H9 (cell line): ENCODE measurements at regions not wholly inside any gene's neighbourhood (a gene's known extent, or its start where the extent isn't known, plus 50 kb on each side); places are given as distances from the start of the nearest gene placed in this dataset.

Experiments used
- DNase-seq: peaks from one replicate; pipeline ENCODE4 v3.0.0-alpha.2; 2017
- H2AFZ ChIP-seq: one replicate; pipeline ENCODE4 v1.6.1; 2013; ENCODE audit warnings: mild to moderate bottlenecking, low read length, control low read depth, moderate library complexity
- H2AK5ac ChIP-seq: 2 replicates; pipeline ENCODE4 v1.6.1; 2013; ENCODE audit warnings: low read length, control low read depth, mixed read lengths; ENCODE audit not compliant: insufficient read length
- H2BK120ac ChIP-seq: one replicate; pipeline ENCODE4 v1.6.1; 2013; ENCODE audit warnings: low read depth, mild to moderate bottlenecking, low read length, control low read depth, inconsistent platforms; ENCODE audit not compliant: poor library complexity, severe bottlenecking
- H2BK12ac ChIP-seq: 2 replicates; pipeline ENCODE4 v1.6.1; 2013; ENCODE audit warnings: low read length, control low read depth, mixed read lengths, low read depth; ENCODE audit not compliant: insufficient read length
- H2BK15ac ChIP-seq: 2 replicates; pipeline ENCODE4 v1.6.1; 2013; ENCODE audit warnings: low read depth, low read length, control low read depth
- H2BK20ac ChIP-seq: one replicate; pipeline ENCODE4 v1.6.1; 2013; ENCODE audit warnings: low read depth, mild to moderate bottlenecking, low read length, control low read depth, inconsistent platforms; ENCODE audit not compliant: poor library complexity, severe bottlenecking
- H2BK5ac ChIP-seq: 2 replicates; pipeline ENCODE4 v1.6.1; 2013; ENCODE audit warnings: low read length, control low read depth, mixed read lengths; ENCODE audit not compliant: insufficient read length
- H3K14ac ChIP-seq: 2 replicates; pipeline ENCODE4 v1.6.1; 2013; ENCODE audit warnings: low read length, control low read depth; ENCODE audit not compliant: insufficient read depth
- H3K18ac ChIP-seq: 2 replicates; pipeline ENCODE4 v1.6.1; 2013; ENCODE audit warnings: low read depth, mild to moderate bottlenecking, mixed read lengths, low read length, control low read depth; ENCODE audit not compliant: insufficient read length
- H3K23ac ChIP-seq: 2 replicates; pipeline ENCODE4 v1.6.1; 2013; ENCODE audit warnings: low read length, control low read depth, mixed read lengths, low read depth; ENCODE audit not compliant: insufficient read length
- H3K23me2 ChIP-seq: 2 replicates; pipeline ENCODE4 v1.6.1; 2013; ENCODE audit warnings: low read depth, mild to moderate bottlenecking, mixed read lengths, low read length, control low read depth; ENCODE audit not compliant: insufficient read length, poor library complexity, severe bottlenecking
- H3K27ac ChIP-seq: 2 replicates; pipeline ENCODE4 v1.5.1; 2013; ENCODE audit warnings: low read length, control low read depth, mixed read lengths, low read depth; ENCODE audit not compliant: insufficient read length
- H3K27me3 ChIP-seq: 2 replicates; pipeline ENCODE4 v1.6.1; 2013; ENCODE audit warnings: low read length, control low read depth, inconsistent platforms; ENCODE audit not compliant: insufficient read depth
- H3K4ac ChIP-seq: 2 replicates; pipeline ENCODE4 v1.6.1; 2013; ENCODE audit warnings: low read depth, mild to moderate bottlenecking, control low read depth, inconsistent platforms, low read length, moderate library complexity
- H3K4me1 ChIP-seq: 2 replicates; pipeline ENCODE4 v1.6.1; 2013; ENCODE audit warnings: low read length, control low read depth, inconsistent platforms; ENCODE audit not compliant: insufficient read depth
- H3K4me2 ChIP-seq: 2 replicates; pipeline ENCODE4 v1.6.1; 2013; ENCODE audit warnings: low read length, control low read depth, mixed read lengths; ENCODE audit not compliant: insufficient read length, insufficient read depth
- H3K56ac ChIP-seq: 2 replicates; pipeline ENCODE4 v1.6.1; 2013; ENCODE audit warnings: low read depth, mild to moderate bottlenecking, mixed read lengths, low read length, control low read depth; ENCODE audit not compliant: insufficient read length
- H3K79me1 ChIP-seq: 2 replicates; pipeline ENCODE4 v1.6.1; 2013; ENCODE audit warnings: low read depth, mild to moderate bottlenecking, moderate library complexity, low read length, control low read depth, inconsistent platforms; ENCODE audit not compliant: insufficient read depth, poor library complexity, severe bottlenecking
- H3K79me2 ChIP-seq: 2 replicates; pipeline ENCODE4 v1.6.1; 2013; ENCODE audit warnings: low read length, control low read depth, inconsistent platforms; ENCODE audit not compliant: insufficient read depth
- H3K9ac ChIP-seq: 2 replicates; pipeline ENCODE4 v1.6.1; 2013; ENCODE audit warnings: low read length, control low read depth, mixed read lengths; ENCODE audit not compliant: insufficient read length; ENCODE audit errors: extremely low read depth
- H3K9me3 ChIP-seq: one replicate; pipeline ENCODE4 v1.6.1; 2013; ENCODE audit warnings: low read depth, low read length, inconsistent platforms; ENCODE audit not compliant: control insufficient read depth
- H3T11ph ChIP-seq: one replicate; pipeline ENCODE4 v1.6.1; 2013; ENCODE audit warnings: mild to moderate bottlenecking, low read length, control low read depth, inconsistent platforms
- H4K20me1 ChIP-seq: one replicate; pipeline ENCODE4 v1.6.1; 2013; ENCODE audit not compliant: control insufficient read depth, insufficient read length, insufficient read depth
- H4K5ac ChIP-seq: 2 replicates; pipeline ENCODE4 v1.6.1; 2013; ENCODE audit warnings: low read depth, mild to moderate bottlenecking, mixed read lengths, low read length, control low read depth; ENCODE audit not compliant: insufficient read length
- H4K8ac ChIP-seq: replicated peaks from 2 replicates; pipeline ENCODE4 v1.6.1; 2013; ENCODE audit warnings: low read length, control low read depth, mixed read lengths, low read depth; ENCODE audit not compliant: insufficient read length
- H4K91ac ChIP-seq: 2 replicates; pipeline ENCODE4 v1.6.1; 2013; ENCODE audit warnings: low read depth, mild to moderate bottlenecking, moderate library complexity, mixed read lengths, low read length, control low read depth; ENCODE audit not compliant: insufficient read length
- H3K27ac Mint-ChIP-seq, 3 experiments: 2 replicates in 2 of 3; 3 replicates in 1 of 3; pipeline ENCODE4 v1.8.0; 2020 to 2021; ENCODE audit warnings: mixed read lengths in 3 of 3, mild to moderate bottlenecking in 1 of 3, moderate library complexity in 1 of 3
- H3K27me3 Mint-ChIP-seq: 2 replicates; pipeline ENCODE4 v1.8.0; 2021; ENCODE audit warnings: low read depth, mild to moderate bottlenecking, moderate library complexity, mixed read lengths
- H3K36me3 Mint-ChIP-seq, 3 experiments: 2 replicates in 2 of 3; 3 replicates in 1 of 3; pipeline ENCODE4 v1.8.0; 2020 to 2021; ENCODE audit warnings: low read depth in 3 of 3, mixed read lengths in 3 of 3; ENCODE audit not compliant: insufficient read depth in 1 of 3
- H3K4me1 Mint-ChIP-seq, 2 experiments: 2 replicates each; pipeline ENCODE4 v1.8.0; 2020; ENCODE audit warnings: mixed read lengths in 2 of 2
- H3K4me3 Mint-ChIP-seq, 2 experiments: 2 replicates in 1 of 2; 3 replicates in 1 of 2; pipeline ENCODE4 v1.8.0; 2020 to 2021; ENCODE audit warnings: mild to moderate bottlenecking in 2 of 2, mixed read lengths in 2 of 2, moderate library complexity in 1 of 2
- H3K9me3 Mint-ChIP-seq, 2 experiments: 2 replicates in 1 of 2; 3 replicates in 1 of 2; pipeline ENCODE4 v1.8.0; 2020; ENCODE audit warnings: mild to moderate bottlenecking in 2 of 2, mixed read lengths in 2 of 2, moderate library complexity in 1 of 2
- TF ChIP-seq, protein P1 (sequence below): fragments of 200-600 bp; sonication (generic); conservative IDR thresholded peaks from 3 replicates; pipeline ENCODE4 v1.8.0; 2021; ENCODE audit warnings: antibody characterized with exemption, mild to moderate bottlenecking

DNA sequence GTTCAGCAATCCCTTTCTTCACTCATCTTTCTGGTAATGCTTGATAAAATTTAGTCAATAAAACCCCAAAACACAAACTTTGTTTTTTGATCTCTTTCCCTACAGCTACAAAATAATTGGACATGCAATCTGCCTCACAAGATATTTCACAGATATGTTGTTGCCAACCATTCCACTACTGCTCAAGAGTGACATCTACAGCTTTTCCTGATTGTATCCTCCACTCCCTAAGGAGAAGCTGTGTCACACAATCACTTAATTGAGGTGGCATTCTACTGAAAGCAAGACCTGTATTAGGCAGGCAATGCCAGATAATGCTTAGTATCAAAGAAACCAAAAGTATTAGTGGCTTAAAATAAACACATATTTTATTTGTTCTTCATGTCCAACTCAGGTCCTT lies 1646.2 kb upstream of the SPRY2 start:
- TF ChIP-seq, protein P1, sequence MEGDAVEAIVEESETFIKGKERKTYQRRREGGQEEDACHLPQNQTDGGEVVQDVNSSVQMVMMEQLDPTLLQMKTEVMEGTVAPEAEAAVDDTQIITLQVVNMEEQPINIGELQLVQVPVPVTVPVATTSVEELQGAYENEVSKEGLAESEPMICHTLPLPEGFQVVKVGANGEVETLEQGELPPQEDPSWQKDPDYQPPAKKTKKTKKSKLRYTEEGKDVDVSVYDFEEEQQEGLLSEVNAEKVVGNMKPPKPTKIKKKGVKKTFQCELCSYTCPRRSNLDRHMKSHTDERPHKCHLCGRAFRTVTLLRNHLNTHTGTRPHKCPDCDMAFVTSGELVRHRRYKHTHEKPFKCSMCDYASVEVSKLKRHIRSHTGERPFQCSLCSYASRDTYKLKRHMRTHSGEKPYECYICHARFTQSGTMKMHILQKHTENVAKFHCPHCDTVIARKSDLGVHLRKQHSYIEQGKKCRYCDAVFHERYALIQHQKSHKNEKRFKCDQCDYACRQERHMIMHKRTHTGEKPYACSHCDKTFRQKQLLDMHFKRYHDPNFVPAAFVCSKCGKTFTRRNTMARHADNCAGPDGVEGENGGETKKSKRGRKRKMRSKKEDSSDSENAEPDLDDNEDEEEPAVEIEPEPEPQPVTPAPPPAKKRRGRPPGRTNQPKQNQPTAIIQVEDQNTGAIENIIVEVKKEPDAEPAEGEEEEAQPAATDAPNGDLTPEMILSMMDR, result peak; percentile 51
- DNase-seq, result no peak

More for the DNA sequence above, 1646.2 kb upstream of the SPRY2 start:
- H3K56ac ChIP-seq, result no peak overlapping the region
- H4K5ac ChIP-seq, result no peak overlapping the region
- no peak overlapping the region; a peak in 1 of 5 replicates for H3K4me3 Mint-ChIP-seq
- H3K23me2 ChIP-seq, result no peaks in the 10 kb centered on the region
- H3K23ac ChIP-seq, result no peak overlapping the region
- H2AFZ ChIP-seq, result no peak overlapping the region
- H2AK5ac ChIP-seq, result no peak overlapping the region
- H3K9me3 Mint-ChIP-seq, result peaks cover 3 to 4% of the 10 kb centered on the region in 2 experiments; a peak in 2 of 5 replicates
- no peaks in the 10 kb centered on the region for H3K9me3 ChIP-seq
- no peak overlapping the region for H3K4ac ChIP-seq
- H3K18ac ChIP-seq, result no peak overlapping the region
- H4K8ac ChIP-seq, result no peak overlapping the region
- no peak overlapping the region for H3K9ac ChIP-seq
- H3K27me3 Mint-ChIP-seq, result peaks cover 21% of the 10 kb centered on the region
- no peak overlapping the region for H2BK12ac ChIP-seq
- no peaks in the 10 kb centered on the region for H3K79me2 ChIP-seq
- no peak overlapping the region for H3K27ac ChIP-seq
- H3K36me3 Mint-ChIP-seq, result peaks cover 0 to 2% (median 0%) of the 10 kb centered on the region in 3 experiments; a peak in 3 of 7 replicates
- peak overlapping the region in 1 of 3 experiments; percentile 21; a peak in 2 of 7 replicates for H3K27ac Mint-ChIP-seq
- no peak overlapping the region for H4K91ac ChIP-seq
- H3K4me1 Mint-ChIP-seq, result peaks cover 53 to 60% of the 10 kb centered on the region in 2 experiments
- no peak overlapping the region for H2BK20ac ChIP-seq
- no peak overlapping the region for H3K14ac ChIP-seq
- H2BK15ac ChIP-seq, result no peak overlapping the region
- no peak overlapping the region for H2BK120ac ChIP-seq
- peaks cover 2% of the 10 kb centered on the region; the same call in 1 of the 2 replicates for H3K4me1 ChIP-seq
- no peaks in the 10 kb centered on the region for H4K20me1 ChIP-seq
- no peaks in the 10 kb centered on the region for H3K79me1 ChIP-seq
- H3K27me3 ChIP-seq, result peaks cover 3% of the 10 kb centered on the region; the same call in 1 of the 2 replicates
- no peak overlapping the region for H3K4me2 ChIP-seq
- no peak overlapping the region for H2BK5ac ChIP-seq
- H3T11ph ChIP-seq, result no peak overlapping the region
